IMR-90 (cell line): ENCODE measurements at regions not wholly inside any gene's neighbourhood (a gene's known extent, or its start where the extent isn't known, plus 50 kb on each side); places are given as distances from the start of the nearest gene placed in this dataset.

Experiments used
- ATAC-seq: fragments of 200-7000 bp; cut with Tn5 transposase; 2 replicates; pipeline ENCODE4 v1.9.1; 2020; ENCODE audit warnings: low read depth, mild to moderate bottlenecking, moderate library complexity
- BruUV-seq: library from RNA; stranded (reverse); fragments of 400-500 nt; replicated peaks from 2 replicates; lab custom pipeline; 2021; lab: Mats Ljungman, UMichigan
- CTCF ChIA-PET: fragments of 300-600 bp; formaldehyde crosslinking; extraction: SDS; loops from one replicate; lab custom pipeline; 2021; ENCODE audit warnings: antibody characterized with exemption; lab: Yijun Ruan, JAX
- POLR2A ChIA-PET: fragments of 300-600 bp; sonication (Branson Sonifier 250); formaldehyde crosslinking; loops from one replicate; lab custom pipeline; 2022; ENCODE audit warnings: antibody characterized with exemption; ENCODE audit not compliant: unreplicated experiment; lab: Charles Lee
- DNase-seq: peaks from one replicate; pipeline ENCODE4 v3.0.0; 2013
- H2AFZ ChIP-seq: replicated peaks from 2 replicates; pipeline ENCODE3; 2013; ENCODE audit warnings: low read length, mild to moderate bottlenecking; ENCODE audit not compliant: poor library complexity
- H2AK5ac ChIP-seq: 2 replicates; pipeline ENCODE4 v1.6.1; 2013; ENCODE audit warnings: low read depth, low read length, inconsistent platforms
- H2AK9ac ChIP-seq: replicated peaks from 2 replicates; pipeline ENCODE3; 2013; ENCODE audit warnings: mild to moderate bottlenecking, low read depth, low read length, moderate library complexity; ENCODE audit not compliant: poor library complexity
- H2BK120ac ChIP-seq: 2 replicates; pipeline ENCODE4 v1.6.1; 2013; ENCODE audit warnings: low read depth, low read length, inconsistent platforms
- H2BK15ac ChIP-seq: 3 replicates; pipeline ENCODE4 v1.6.1; 2013; ENCODE audit warnings: low read depth, low read length, inconsistent platforms
- H2BK20ac ChIP-seq: 2 replicates; pipeline ENCODE4 v1.6.1; 2013; ENCODE audit warnings: low read depth, mild to moderate bottlenecking, inconsistent platforms, low read length, moderate library complexity
- H2BK5ac ChIP-seq: 2 replicates; pipeline ENCODE4 v1.6.1; 2013; ENCODE audit warnings: mild to moderate bottlenecking, low read depth, low read length, inconsistent platforms; ENCODE audit not compliant: poor library complexity, severe bottlenecking
- H3K14ac ChIP-seq: replicated peaks from 2 replicates; pipeline ENCODE4 v1.6.1; 2013; ENCODE audit warnings: low read depth, low read length, inconsistent platforms
- H3K18ac ChIP-seq: 2 replicates; pipeline ENCODE4 v1.6.1; 2013; ENCODE audit warnings: low read depth, low read length, control low read depth
- H3K23ac ChIP-seq: 2 replicates; pipeline ENCODE4 v1.6.1; 2013; ENCODE audit warnings: low read depth, low read length, inconsistent platforms
- H3K27ac ChIP-seq: 2 replicates; pipeline ENCODE4 v1.5.1; 2013; ENCODE audit warnings: mild to moderate bottlenecking, control low read depth, low read length; ENCODE audit not compliant: insufficient read depth
- H3K27me3 ChIP-seq: 2 replicates; pipeline ENCODE4 v1.6.1; 2013; ENCODE audit warnings: low read length; ENCODE audit not compliant: control insufficient read depth, insufficient read depth
- H3K36me3 ChIP-seq: 2 replicates; pipeline ENCODE4 v1.6.1; 2013; ENCODE audit warnings: low read length, mixed read lengths; ENCODE audit not compliant: control insufficient read depth, insufficient read depth
- H3K4ac ChIP-seq: 2 replicates; pipeline ENCODE4 v1.6.1; 2013; ENCODE audit warnings: low read depth, low read length, inconsistent platforms
- H3K4me1 ChIP-seq: 2 replicates; pipeline ENCODE4 v1.6.1; 2013; ENCODE audit warnings: low read length, mixed read lengths; ENCODE audit not compliant: control insufficient read depth, insufficient read depth
- H3K4me2 ChIP-seq: 2 replicates; pipeline ENCODE4 v1.6.1; 2013; ENCODE audit warnings: low read depth, mild to moderate bottlenecking, control low read depth, low read length, moderate library complexity
- H3K4me3 ChIP-seq: 2 replicates; pipeline ENCODE4 v1.5.1; 2013; ENCODE audit warnings: low read depth, mild to moderate bottlenecking, control low read depth, low read length, moderate library complexity; ENCODE audit not compliant: insufficient read depth
- H3K56ac ChIP-seq: 2 replicates; pipeline ENCODE4 v1.6.1; 2013; ENCODE audit warnings: low read length, inconsistent platforms; ENCODE audit not compliant: insufficient read depth; ENCODE audit errors: extremely low read depth
- H3K79me1 ChIP-seq, 2 experiments: 2 replicates each; pipeline ENCODE4 v1.6.1; 2013; ENCODE audit warnings: low read length in 2 of 2, inconsistent platforms in 1 of 2, low read depth in 1 of 2
- H3K9ac ChIP-seq: 2 replicates; pipeline ENCODE4 v1.6.1; 2013; ENCODE audit warnings: low read depth, low read length, control low read depth
- H3K9me1 ChIP-seq: 2 replicates; pipeline ENCODE4 v1.6.1; 2013; ENCODE audit warnings: low read length, inconsistent platforms; ENCODE audit not compliant: insufficient read depth
- H3K9me3 ChIP-seq: 2 replicates; pipeline ENCODE4 v1.6.1; 2013; ENCODE audit warnings: low read length; ENCODE audit not compliant: control insufficient read depth, insufficient read depth
- H4K20me1 ChIP-seq: 2 replicates; pipeline ENCODE4 v1.6.1; 2013; ENCODE audit warnings: low read length, inconsistent platforms; ENCODE audit not compliant: insufficient read depth
- H4K5ac ChIP-seq: 2 replicates; pipeline ENCODE4 v1.6.1; 2013; ENCODE audit warnings: mild to moderate bottlenecking, low read depth, low read length, control low read depth
- H4K8ac ChIP-seq, 2 experiments: 2 replicates each; pipeline ENCODE4 v1.6.1; 2013; ENCODE audit warnings: low read depth in 2 of 2, low read length in 2 of 2, control low read depth in 1 of 2, inconsistent platforms in 1 of 2
- H4K91ac ChIP-seq: 2 replicates; pipeline ENCODE4 v1.6.1; 2013; ENCODE audit warnings: low read depth, low read length, inconsistent platforms; ENCODE audit not compliant: insufficient read depth
- MAZ ChIP-seq: IDR thresholded peaks from 2 replicates; pipeline ENCODE4 v1.6.1; 2012; ENCODE audit warnings: low read depth, mild to moderate bottlenecking, low read length, improper control_type of control experiment, moderate library complexity, borderline replicate concordance
- NFE2L2 ChIP-seq: fragments of 150-350 bp; IDR thresholded peaks from 2 replicates; pipeline ENCODE4 v1.6.1; 2016; ENCODE audit warnings: low read depth, mild to moderate bottlenecking, low read length
- POLR2A ChIP-seq: IDR thresholded peaks from 2 replicates; pipeline ENCODE4 v1.6.1; 2012; ENCODE audit warnings: mild to moderate bottlenecking, low read depth, low read length
- RCOR1 ChIP-seq: IDR thresholded peaks from 2 replicates; pipeline ENCODE4 v1.6.1; 2012; ENCODE audit warnings: mild to moderate bottlenecking, low read length, improper control_type of control experiment; ENCODE audit not compliant: insufficient replicate concordance
- SMC3 ChIP-seq: fragments of 150-350 bp; IDR thresholded peaks from 2 replicates; pipeline ENCODE4 v1.6.1; 2016; ENCODE audit warnings: low read depth, mild to moderate bottlenecking, antibody characterized with exemption, low read length, moderate library complexity
- WGBS, 2 experiments: methylation state at CpG; one replicate each; pipeline versions ENCODE4 v1.1.5 to v1.1.7; 2013; ENCODE audit warnings: missing lambda C conversion rate in 2 of 2; ENCODE audit not compliant: insufficient read length in 1 of 2; ENCODE audit errors: extremely low coverage in 2 of 2; 5-methylcytosine and 5-hydroxymethylcytosine counted together
- dilution Hi-C: fragments of 300-500 bp; cut with HindIII; formaldehyde crosslinking; loops from one replicate; pipeline ENCODE4 v1.14.3; 2018; ENCODE audit warnings: low sequenced_read_pairs; ENCODE audit not compliant: unreplicated experiment
- in situ Hi-C: fragments of 300-500 bp; cut with MboI; formaldehyde crosslinking; loops from 3 replicates; pipeline ENCODE4 v1.14.3; 2019; ENCODE audit warnings: low sequenced_read_pairs, inconsistent platforms, mixed read lengths
- intact Hi-C: fragments of 100-400 bp; cut with micrococcal nuclease; formaldehyde crosslinking; loops from 2 replicates; pipeline ENCODE4 v1.10.0; 2022
- TF ChIP-seq, protein P1 (sequence below): conservative IDR thresholded peaks from 2 replicates; pipeline ENCODE4 v1.5.1; 2012; ENCODE audit warnings: mild to moderate bottlenecking, low read depth, low read length, improper control_type of control experiment

DNA sequence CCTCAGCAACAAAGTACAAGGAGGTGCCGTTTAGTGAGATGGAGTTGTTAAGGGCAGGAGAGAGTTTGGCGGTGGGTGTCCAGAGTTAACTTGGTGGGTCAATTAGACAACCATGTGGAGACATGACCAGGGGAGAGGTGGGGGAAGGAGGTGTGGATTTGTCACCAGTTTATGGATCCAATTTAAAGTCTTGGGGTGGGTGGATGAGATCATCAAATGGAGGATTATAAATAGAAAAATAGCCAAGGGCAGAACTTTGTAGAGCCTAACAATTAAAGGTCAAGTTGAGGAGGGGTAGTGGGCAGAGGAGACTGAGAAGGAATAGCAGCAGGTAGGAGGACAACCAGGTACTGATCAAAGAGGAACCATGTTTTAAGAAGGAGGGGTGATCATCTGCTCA is 108.7 kb upstream of the IL12B start:
- H3K9ac ChIP-seq, result no peak overlapping the region
- no peak overlapping the region for H4K8ac ChIP-seq
- in situ Hi-C loops, result loop anchor here (25.0 kb wide), 1 partner anchor 898 kb away; no protein-coding TSS in a partner anchor

More for the DNA sequence above, 108.7 kb upstream of the IL12B start:
- ATAC-seq (no peak), DNase-seq (no peak)
- Histone ChIP-seq H2BK15ac (no peak overlapping the region), H3K56ac (no peak overlapping the region), H3K27me3 (peaks cover 17% of the 10 kb centered on the region), H3K4ac (no peak overlapping the region), H2BK5ac (no peak overlapping the region), H3K27ac (no peak overlapping the region), H3K14ac (no peak overlapping the region), H2BK20ac (no peak overlapping the region), H3K9me3 (no peaks in the 10 kb centered on the region), H3K4me3 (no peak overlapping the region), H3K36me3 (no peaks in the 10 kb centered on the region), H4K5ac (no peak overlapping the region), H3K4me2 (no peak overlapping the region), H3K23ac (no peak overlapping the region), H3K4me1 (peaks cover 3% of the 10 kb centered on the region; the same call in 1 of the 2 replicates), H3K9me1 (no peaks in the 10 kb centered on the region), H3K18ac (no peak overlapping the region), H2AFZ (no peak overlapping the region), H4K91ac (no peak overlapping the region), H3K79me1 (no peaks in the 10 kb centered on the region), H2BK120ac (no peak overlapping the region), H2AK9ac (no peak overlapping the region), H2AK5ac (no peak overlapping the region), H4K20me1 (no peaks in the 10 kb centered on the region)
- intact Hi-C loops (no loop called here), dilution Hi-C loops (no loop called here)
- ChIA-PET CTCF (no interaction called here), POLR2A (no interaction called here)
- 100% methylated on average over 1 of the region's 2 CpGs; no CpG with 5 or more reads in 1 of the 2 experiments for WGBS, 2 experiments
- TF ChIP-seq, protein P1, sequence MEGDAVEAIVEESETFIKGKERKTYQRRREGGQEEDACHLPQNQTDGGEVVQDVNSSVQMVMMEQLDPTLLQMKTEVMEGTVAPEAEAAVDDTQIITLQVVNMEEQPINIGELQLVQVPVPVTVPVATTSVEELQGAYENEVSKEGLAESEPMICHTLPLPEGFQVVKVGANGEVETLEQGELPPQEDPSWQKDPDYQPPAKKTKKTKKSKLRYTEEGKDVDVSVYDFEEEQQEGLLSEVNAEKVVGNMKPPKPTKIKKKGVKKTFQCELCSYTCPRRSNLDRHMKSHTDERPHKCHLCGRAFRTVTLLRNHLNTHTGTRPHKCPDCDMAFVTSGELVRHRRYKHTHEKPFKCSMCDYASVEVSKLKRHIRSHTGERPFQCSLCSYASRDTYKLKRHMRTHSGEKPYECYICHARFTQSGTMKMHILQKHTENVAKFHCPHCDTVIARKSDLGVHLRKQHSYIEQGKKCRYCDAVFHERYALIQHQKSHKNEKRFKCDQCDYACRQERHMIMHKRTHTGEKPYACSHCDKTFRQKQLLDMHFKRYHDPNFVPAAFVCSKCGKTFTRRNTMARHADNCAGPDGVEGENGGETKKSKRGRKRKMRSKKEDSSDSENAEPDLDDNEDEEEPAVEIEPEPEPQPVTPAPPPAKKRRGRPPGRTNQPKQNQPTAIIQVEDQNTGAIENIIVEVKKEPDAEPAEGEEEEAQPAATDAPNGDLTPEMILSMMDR, result no peak
- TF ChIP-seq RCOR1 (no peak), MAZ (no peak), POLR2A (no peak), NFE2L2 (no peak), SMC3 (no peak)
- no TSS peak for BruUV-seq
